Ishikawa (cell line): ENCODE measurements at regions not wholly inside any gene's neighbourhood (a gene's known extent, or its start where the extent isn't known, plus 50 kb on each side); places are given as distances from the start of the nearest gene placed in this dataset.

Source experiments
- TAF1 ChIP-seq: IDR thresholded peaks from 2 replicates; pipeline ENCODE4 v1.6.1; 2012; ENCODE audit warnings: low read depth, mild to moderate bottlenecking
- TCF12 ChIP-seq: IDR thresholded peaks from 2 replicates; pipeline ENCODE4 v1.6.1; 2012; ENCODE audit warnings: low read depth
- TF ChIP-seq, protein P1 (sequence below): IDR thresholded peaks from 2 replicates; pipeline ENCODE4 v1.6.1; 2012

DNA sequence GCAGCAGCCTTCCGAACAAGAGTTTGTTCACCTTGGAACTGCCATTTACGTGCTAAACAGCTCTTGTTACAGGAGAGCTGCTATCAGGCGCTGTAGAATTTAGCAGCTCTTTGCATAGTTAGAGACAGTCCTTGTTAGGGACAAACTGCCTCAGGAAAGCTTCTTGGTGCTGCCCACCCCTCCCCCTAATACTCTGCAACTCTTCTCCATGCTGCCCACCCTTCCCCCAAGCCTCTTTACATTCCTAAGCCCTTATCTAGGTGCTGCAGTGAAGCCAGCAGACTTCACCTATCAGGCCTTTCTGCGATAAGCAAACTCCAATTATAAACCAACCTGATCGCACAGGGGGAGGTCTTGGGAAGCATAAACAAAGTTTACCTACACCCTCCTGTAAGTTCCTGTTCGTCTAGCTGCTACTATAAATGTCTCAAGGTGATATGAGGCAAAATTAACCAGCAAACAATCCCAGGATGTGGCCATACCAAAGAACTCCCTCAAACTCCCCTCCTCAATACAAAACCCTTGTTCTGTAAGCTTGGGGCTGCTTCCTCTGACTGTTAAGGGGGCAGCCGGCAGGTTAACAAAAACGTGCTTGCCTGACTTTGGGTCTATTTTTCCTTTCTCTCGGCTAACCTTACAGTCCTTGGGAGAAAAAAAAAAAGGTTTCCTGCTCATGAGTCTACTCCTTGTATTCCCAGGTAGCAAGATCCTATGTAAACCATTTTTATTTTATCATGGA, 74.0 kb upstream of the GC start:
- TF ChIP-seq TCF12: no peak
- TF ChIP-seq TAF1: no peak
- TF ChIP-seq, protein P1, sequence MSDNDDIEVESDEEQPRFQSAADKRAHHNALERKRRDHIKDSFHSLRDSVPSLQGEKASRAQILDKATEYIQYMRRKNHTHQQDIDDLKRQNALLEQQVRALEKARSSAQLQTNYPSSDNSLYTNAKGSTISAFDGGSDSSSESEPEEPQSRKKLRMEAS: no peak
